Astrocyte (in vitro differentiated cells and primary cell): ENCODE measurements at regions not wholly inside any gene's neighbourhood (a gene's known extent, or its start where the extent isn't known, plus 50 kb on each side); places are given as distances from the start of the nearest gene placed in this dataset.

Experiments used
- EZH2 ChIP-seq: IDR thresholded peaks from 2 replicates; pipeline ENCODE4 v1.6.1; 2012; ENCODE audit warnings: mild to moderate bottlenecking, low read length, inconsistent platforms; ENCODE audit not compliant: insufficient read depth
- TF ChIP-seq, protein P1 (sequence below): IDR thresholded peaks from 2 replicates; pipeline ENCODE4 v1.5.1; 2011; ENCODE audit warnings: low read depth, mild to moderate bottlenecking, inconsistent platforms, low read length, moderate library complexity; ENCODE audit not compliant: insufficient read depth

GRCh38 chr4:147139455-147140198 lies 194.0 kb upstream of the TTC29 start:
- TF ChIP-seq, protein P1, sequence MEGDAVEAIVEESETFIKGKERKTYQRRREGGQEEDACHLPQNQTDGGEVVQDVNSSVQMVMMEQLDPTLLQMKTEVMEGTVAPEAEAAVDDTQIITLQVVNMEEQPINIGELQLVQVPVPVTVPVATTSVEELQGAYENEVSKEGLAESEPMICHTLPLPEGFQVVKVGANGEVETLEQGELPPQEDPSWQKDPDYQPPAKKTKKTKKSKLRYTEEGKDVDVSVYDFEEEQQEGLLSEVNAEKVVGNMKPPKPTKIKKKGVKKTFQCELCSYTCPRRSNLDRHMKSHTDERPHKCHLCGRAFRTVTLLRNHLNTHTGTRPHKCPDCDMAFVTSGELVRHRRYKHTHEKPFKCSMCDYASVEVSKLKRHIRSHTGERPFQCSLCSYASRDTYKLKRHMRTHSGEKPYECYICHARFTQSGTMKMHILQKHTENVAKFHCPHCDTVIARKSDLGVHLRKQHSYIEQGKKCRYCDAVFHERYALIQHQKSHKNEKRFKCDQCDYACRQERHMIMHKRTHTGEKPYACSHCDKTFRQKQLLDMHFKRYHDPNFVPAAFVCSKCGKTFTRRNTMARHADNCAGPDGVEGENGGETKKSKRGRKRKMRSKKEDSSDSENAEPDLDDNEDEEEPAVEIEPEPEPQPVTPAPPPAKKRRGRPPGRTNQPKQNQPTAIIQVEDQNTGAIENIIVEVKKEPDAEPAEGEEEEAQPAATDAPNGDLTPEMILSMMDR = no peak
- TF ChIP-seq EZH2 = no peak
